ENCODE measurements at regions not wholly inside any gene's neighbourhood (a gene's known extent, or its start where the extent isn't known, plus 50 kb on each side); places are given as distances from the start of the nearest gene placed in this dataset.

- no peak for DNase-seq (ENCODE audit: extremely low read depth, low read depth, low spot score)
These were observed 159.9 kb downstream of the CAPZA3 start for GRCh38 chr12:18897823-18898222.

GRCh38 chr12:18898470-18898869 lies 160.6 kb downstream of the CAPZA3 start:
- DNase-seq (ENCODE audit: extremely low read depth, low read depth, low spot score) = no peak

- DNase-seq (ENCODE audit: extremely low read depth, low read depth, low spot score) = no peak
These were observed 161.2 kb downstream of the CAPZA3 start for GRCh38 chr12:18899162-18899561.

- DNase-seq (ENCODE audit: extremely low read depth, low read depth, low spot score) = no peak
These were observed 161.9 kb downstream of the CAPZA3 start for GRCh38 chr12:18899678-18900317.

GRCh38 chr12:18905134-18905533 lies 167.2 kb downstream of the CAPZA3 start:
- no peak for DNase-seq (ENCODE audit: extremely low read depth, low read depth, low spot score)

GRCh38 chr12:18906395-18906794 lies 168.5 kb downstream of the CAPZA3 start:
- no peak for DNase-seq (ENCODE audit: extremely low read depth, low read depth, low spot score)

GRCh38 chr12:18907127-18907526 lies 169.2 kb downstream of the CAPZA3 start:
- DNase-seq (ENCODE audit: extremely low read depth, low read depth, low spot score) = no peak

GRCh38 chr12:18907728-18908127 lies 169.8 kb downstream of the CAPZA3 start:
- no peak for DNase-seq (ENCODE audit: extremely low read depth, low read depth, low spot score)

GRCh38 chr12:18908191-18908590 lies 170.3 kb downstream of the CAPZA3 start:
- DNase-seq (ENCODE audit: extremely low read depth, low read depth, low spot score) = no peak

- no peak for DNase-seq (ENCODE audit: extremely low read depth, low read depth, low spot score)
These were observed 182.1 kb downstream of the CAPZA3 start for GRCh38 chr12:18919871-18920511.

GRCh38 chr12:18922851-18923250 lies 184.9 kb downstream of the CAPZA3 start:
- no peak for DNase-seq (ENCODE audit: extremely low read depth, low read depth, low spot score)

GRCh38 chr12:18923721-18924120 lies 185.8 kb downstream of the CAPZA3 start:
- DNase-seq (ENCODE audit: extremely low read depth, low read depth, low spot score) = no peak

GRCh38 chr12:18926188-18926587 lies 188.3 kb downstream of the CAPZA3 start:
- DNase-seq (ENCODE audit: extremely low read depth, low read depth, low spot score) = no peak

GRCh38 chr12:18932211-18932610 lies 194.3 kb downstream of the CAPZA3 start:
- no peak for DNase-seq (ENCODE audit: extremely low read depth, low read depth, low spot score)

- no peak for DNase-seq (ENCODE audit: extremely low read depth, low read depth, low spot score)
These were observed 194.8 kb downstream of the CAPZA3 start for GRCh38 chr12:18932715-18933114.

GRCh38 chr12:18935371-18935965 lies 194.1 kb upstream of the PLEKHA5 start:
- DNase-seq (ENCODE audit: extremely low read depth, low read depth, low spot score) = no peak

GRCh38 chr12:18939051-18939450 lies 190.5 kb upstream of the PLEKHA5 start:
- DNase-seq (ENCODE audit: extremely low read depth, low read depth, low spot score) = no peak

GRCh38 chr12:18942669-18943068 lies 186.9 kb upstream of the PLEKHA5 start:
- DNase-seq (ENCODE audit: extremely low read depth, low read depth, low spot score) = no peak

- DNase-seq (ENCODE audit: extremely low read depth, low read depth, low spot score) = no peak
These were observed 186.3 kb upstream of the PLEKHA5 start for GRCh38 chr12:18943200-18943599.

- no peak for DNase-seq (ENCODE audit: extremely low read depth, low read depth, low spot score)
These were observed 183.4 kb upstream of the PLEKHA5 start for GRCh38 chr12:18946106-18946505.

- no peak for DNase-seq (ENCODE audit: extremely low read depth, low read depth, low spot score)
These were observed 178.3 kb upstream of the PLEKHA5 start for GRCh38 chr12:18951218-18951617.

- DNase-seq (ENCODE audit: extremely low read depth, low read depth, low spot score) = no peak
These were observed 176.0 kb upstream of the PLEKHA5 start for GRCh38 chr12:18953505-18953904.

All from glomerular endothelial cell (primary cell).